Smooth muscle cell (in vitro differentiated cells): ENCODE measurements at regions not wholly inside any gene's neighbourhood (a gene's known extent, or its start where the extent isn't known, plus 50 kb on each side); places are given as distances from the start of the nearest gene placed in this dataset.

Experiments
- DNase-seq: peaks from one replicate; lab custom pipeline; 2025; ENCODE audit not compliant: unreplicated experiment; lab: John Stamatoyannopoulos, UW
- H2AFZ ChIP-seq: fragments of 200-600 bp; sonication (generic); 2 replicates; pipeline ENCODE4 v1.6.0; 2016; ENCODE audit warnings: antibody characterized with exemption, low read depth, mild to moderate bottlenecking
- H3F3A ChIP-seq: fragments of 200-600 bp; sonication (generic); 2 replicates; pipeline ENCODE4 v1.6.0; 2017; ENCODE audit warnings: antibody characterized with exemption, low read depth
- H3K27ac ChIP-seq: fragments of 200-600 bp; sonication (generic); 2 replicates; pipeline ENCODE4 v1.5.1; 2016; ENCODE audit warnings: low read depth, mild to moderate bottlenecking
- H3K27me3 ChIP-seq: fragments of 200-600 bp; sonication (generic); 2 replicates; pipeline ENCODE4 v1.6.1; 2016; ENCODE audit warnings: low read depth, mild to moderate bottlenecking
- H3K36me3 ChIP-seq: fragments of 200-600 bp; sonication (generic); 2 replicates; pipeline ENCODE4 v1.5.1; 2016; ENCODE audit warnings: low read depth
- H3K4me1 ChIP-seq: fragments of 200-600 bp; sonication (generic); 2 replicates; pipeline ENCODE4 v1.5.1; 2016; ENCODE audit warnings: low read depth
- H3K4me2 ChIP-seq: fragments of 200-600 bp; sonication (generic); 2 replicates; pipeline ENCODE4 v1.6.0; 2016; ENCODE audit warnings: mild to moderate bottlenecking
- H3K4me3 ChIP-seq: fragments of 200-600 bp; sonication (generic); 2 replicates; pipeline ENCODE4 v1.5.1; 2016; ENCODE audit warnings: mild to moderate bottlenecking
- H3K79me2 ChIP-seq: fragments of 200-600 bp; sonication (generic); 2 replicates; pipeline ENCODE4 v1.6.0; 2016; ENCODE audit warnings: low read depth, mild to moderate bottlenecking
- H3K9ac ChIP-seq: fragments of 200-600 bp; sonication (generic); 2 replicates; pipeline ENCODE4 v1.6.0; 2016; ENCODE audit warnings: low read depth
- H3K9me3 ChIP-seq: fragments of 200-600 bp; sonication (generic); replicated peaks from 2 replicates; pipeline ENCODE4 v1.5.1; 2016; ENCODE audit warnings: low read depth
- H4K20me1 ChIP-seq: fragments of 200-600 bp; sonication (generic); 2 replicates; pipeline ENCODE4 v1.6.0; 2016; ENCODE audit warnings: low read depth
- CTCF ChIP-seq: fragments of 200-600 bp; sonication (generic); IDR thresholded peaks from 2 replicates; pipeline ENCODE4 v1.5.1; 2017; ENCODE audit warnings: borderline replicate concordance, mild to moderate bottlenecking, antibody characterized with exemption; ENCODE audit not compliant: insufficient read depth, poor library complexity, severe bottlenecking
- WGBS: methylation state at CpG from one replicate; pipeline ENCODE4 v1.1.7; 2016; ENCODE audit warnings: low lambda C conversion rate; 5-methylcytosine and 5-hydroxymethylcytosine counted together

GRCh38 chr2:221073326-221074049, 498.6 kb downstream of the EPHA4 start:
- DNase-seq: no peak
- H3F3A ChIP-seq: no peaks in the 10 kb centered on the region
- 90% methylated on average over 4 of the region's 4 CpGs for WGBS
- H3K4me1 ChIP-seq: no peaks in the 10 kb centered on the region
- H4K20me1 ChIP-seq: no peaks in the 10 kb centered on the region
- no peak overlapping the region for H3K4me3 ChIP-seq
- no peak overlapping the region for H3K27ac ChIP-seq
- H3K9ac ChIP-seq: no peak overlapping the region
- no peak overlapping the region for H3K4me2 ChIP-seq
- H3K9me3 ChIP-seq: no peaks in the 10 kb centered on the region
- no peaks in the 10 kb centered on the region for H3K79me2 ChIP-seq
- no peak overlapping the region for H2AFZ ChIP-seq
- no peaks in the 10 kb centered on the region for H3K27me3 ChIP-seq
- H3K36me3 ChIP-seq: no peaks in the 10 kb centered on the region
- TF ChIP-seq CTCF: no peak

- Histone ChIP-seq H3K27me3 (no peaks in the 10 kb centered on the region), H4K20me1 (no peaks in the 10 kb centered on the region), H3K4me3 (no peak overlapping the region), H3K9ac (no peak overlapping the region), H3K4me2 (no peak overlapping the region), H3K4me1 (no peaks in the 10 kb centered on the region), H3K36me3 (no peaks in the 10 kb centered on the region), H2AFZ (no peak overlapping the region), H3K27ac (no peak overlapping the region), H3F3A (no peaks in the 10 kb centered on the region), H3K79me2 (no peaks in the 10 kb centered on the region), H3K9me3 (no peaks in the 10 kb centered on the region)
- TF ChIP-seq CTCF: no peak
- DNase-seq: no peak
- WGBS: 99% methylated on average over 4 of the region's 4 CpGs
These were observed 497.9 kb downstream of the EPHA4 start for GRCh38 chr2:221074238-221074637.

GRCh38 chr2:221075203-221075602, 496.9 kb downstream of the EPHA4 start:
- H3K36me3 ChIP-seq: no peaks in the 10 kb centered on the region
- H3K4me2 ChIP-seq: peak overlapping the region; percentile 53
- no peak for TF ChIP-seq CTCF
- no peaks in the 10 kb centered on the region for H3K79me2 ChIP-seq
- H3K27me3 ChIP-seq: no peaks in the 10 kb centered on the region
- H3K4me1 ChIP-seq: no peaks in the 10 kb centered on the region
- no peaks in the 10 kb centered on the region for H4K20me1 ChIP-seq
- no peak overlapping the region for H3K4me3 ChIP-seq
- peak overlapping the region; percentile 20 for H2AFZ ChIP-seq
- DNase-seq: no peak
- no peaks in the 10 kb centered on the region for H3F3A ChIP-seq
- H3K9ac ChIP-seq: no peak overlapping the region
- no peak overlapping the region for H3K27ac ChIP-seq
- 59% methylated on average over 3 of the region's 3 CpGs for WGBS
- no peaks in the 10 kb centered on the region for H3K9me3 ChIP-seq

GRCh38 chr2:221077251-221077650, 494.9 kb downstream of the EPHA4 start:
- DNase-seq: no peak
- H4K20me1 ChIP-seq: no peaks in the 10 kb centered on the region
- H2AFZ ChIP-seq: no peak overlapping the region
- H3K9ac ChIP-seq: no peak overlapping the region
- no peaks in the 10 kb centered on the region for H3K9me3 ChIP-seq
- no peak for TF ChIP-seq CTCF
- H3K79me2 ChIP-seq: no peaks in the 10 kb centered on the region
- no peaks in the 10 kb centered on the region for H3K27me3 ChIP-seq
- no peak overlapping the region for H3K4me2 ChIP-seq
- H3K4me3 ChIP-seq: no peak overlapping the region
- no peaks in the 10 kb centered on the region for H3F3A ChIP-seq
- 93% methylated on average over 3 of the region's 3 CpGs for WGBS
- H3K27ac ChIP-seq: no peak overlapping the region
- H3K4me1 ChIP-seq: no peaks in the 10 kb centered on the region
- no peaks in the 10 kb centered on the region for H3K36me3 ChIP-seq
